ENCODE measurements at regions not wholly inside any gene's neighbourhood (a gene's known extent, or its start where the extent isn't known, plus 50 kb on each side); places are given as distances from the start of the nearest gene placed in this dataset.

GRCh38 chr2:22326250-22326649 is 1058.7 kb upstream of the KLHL29 start:
- ChIA-PET POLR2A (no interaction called here), CTCF (no interaction called here)
- Histone ChIP-seq H3K4me1 (no peaks in the 10 kb centered on the region), H3K9me3 (no peaks in the 10 kb centered on the region; the same call in 1 of the 2 replicates), H3K4me3 (ENCODE audit: low read depth, low read length) (no peak overlapping the region), H3K36me3 (ENCODE audit: control insufficient read depth, insufficient read depth, low read length) (no peaks in the 10 kb centered on the region), H3K27me3 (replicated peaks; ENCODE audit: control insufficient read depth, insufficient read depth, low read length) (no peaks in the 10 kb centered on the region)
- no peak for TF ChIP-seq CTCF (IDR thresholded peaks at IDR 0.05; ENCODE audit: insufficient read depth in 1 of 2, low read depth in 1 of 2, low read length in 1 of 2, severe bottlenecking in 1 of 2, unreplicated experiment in 1 of 2)
- Mint-ChIP-seq H3K27ac (ENCODE audit: unreplicated experiment) (no peak overlapping the region), H3K4me3 (ENCODE audit: unreplicated experiment) (no peak overlapping the region), H3K9me3 (ENCODE audit: unreplicated experiment) (peaks cover 12% of the 10 kb centered on the region), H3K27me3 (ENCODE audit: insufficient read depth, unreplicated experiment) (no peaks in the 10 kb centered on the region), H3K36me3 (ENCODE audit: insufficient read depth, unreplicated experiment) (no peaks in the 10 kb centered on the region), H3K4me1 (ENCODE audit: low read depth, unreplicated experiment) (no peaks in the 10 kb centered on the region)
- DNase-seq: no peak
- intact Hi-C loops (cut with micrococcal nuclease; ENCODE audit: unreplicated experiment): no loop called here
- no TSS peak for BruUV-seq (replicated peaks)

GRCh38 chr2:22329211-22330154 is 1055.5 kb upstream of the KLHL29 start:
- Histone ChIP-seq H3K27me3 (replicated peaks; ENCODE audit: control insufficient read depth, insufficient read depth, low read length) (no peaks in the 10 kb centered on the region), H3K4me3 (ENCODE audit: low read depth, low read length) (no peak overlapping the region), H3K36me3 (ENCODE audit: control insufficient read depth, insufficient read depth, low read length) (no peaks in the 10 kb centered on the region), H3K9me3 (no peaks in the 10 kb centered on the region; the same call in 1 of the 2 replicates), H3K4me1 (no peaks in the 10 kb centered on the region)
- Mint-ChIP-seq H3K4me1 (ENCODE audit: low read depth, unreplicated experiment) (no peaks in the 10 kb centered on the region), H3K4me3 (ENCODE audit: unreplicated experiment) (no peak overlapping the region), H3K27me3 (ENCODE audit: insufficient read depth, unreplicated experiment) (peaks cover 6% of the 10 kb centered on the region), H3K9me3 (ENCODE audit: unreplicated experiment) (peaks cover 12% of the 10 kb centered on the region), H3K27ac (ENCODE audit: unreplicated experiment) (no peak overlapping the region), H3K36me3 (ENCODE audit: insufficient read depth, unreplicated experiment) (no peaks in the 10 kb centered on the region)
- BruUV-seq (replicated peaks): no TSS peak
- DNase-seq: no peak
- ChIA-PET CTCF (no interaction called here), POLR2A (no interaction called here)
- intact Hi-C loops (cut with micrococcal nuclease; ENCODE audit: unreplicated experiment): no loop called here
- TF ChIP-seq CTCF (IDR thresholded peaks at IDR 0.05; ENCODE audit: insufficient read depth in 1 of 2, low read depth in 1 of 2, low read length in 1 of 2, severe bottlenecking in 1 of 2, unreplicated experiment in 1 of 2): no peak

- H3K36me3 ChIP-seq (ENCODE audit: control insufficient read depth, insufficient read depth, low read length): no peaks in the 10 kb centered on the region
- ChIA-PET POLR2A (no interaction called here), CTCF (no interaction called here)
- H3K27me3 ChIP-seq (replicated peaks; ENCODE audit: control insufficient read depth, insufficient read depth, low read length): no peaks in the 10 kb centered on the region
- Mint-ChIP-seq H3K9me3 (ENCODE audit: unreplicated experiment) (no peaks in the 10 kb centered on the region), H3K4me3 (ENCODE audit: unreplicated experiment) (no peak overlapping the region), H3K36me3 (ENCODE audit: insufficient read depth, unreplicated experiment) (no peaks in the 10 kb centered on the region), H3K27ac (ENCODE audit: unreplicated experiment) (no peak overlapping the region), H3K27me3 (ENCODE audit: insufficient read depth, unreplicated experiment) (peaks cover 6% of the 10 kb centered on the region), H3K4me1 (ENCODE audit: low read depth, unreplicated experiment) (no peaks in the 10 kb centered on the region)
- no peaks in the 10 kb centered on the region for H3K9me3 ChIP-seq
- H3K4me3 ChIP-seq (ENCODE audit: low read depth, low read length): no peak overlapping the region
- DNase-seq: no peak
- TF ChIP-seq CTCF (IDR thresholded peaks at IDR 0.05; ENCODE audit: insufficient read depth in 1 of 2, low read depth in 1 of 2, low read length in 1 of 2, severe bottlenecking in 1 of 2, unreplicated experiment in 1 of 2): no peak
- intact Hi-C loops (cut with micrococcal nuclease; ENCODE audit: unreplicated experiment): no loop called here
- H3K4me1 ChIP-seq: no peaks in the 10 kb centered on the region
- BruUV-seq (replicated peaks): no TSS peak
These were observed 1048.6 kb upstream of the KLHL29 start for GRCh38 chr2:22336414-22336813.

Measured in Caco-2 (cell line).